NB4 (cell line): ENCODE measurements at regions not wholly inside any gene's neighbourhood (a gene's known extent, or its start where the extent isn't known, plus 50 kb on each side); places are given as distances from the start of the nearest gene placed in this dataset.

ENCODE experiments used
- DNase-seq: peaks from one replicate; pipeline ENCODE4 v3.0.0; 2010; ENCODE audit warnings: low read depth
- H3K4me3 ChIP-seq: one replicate; pipeline ENCODE4 v1.5.1; 2011; ENCODE audit warnings: mild to moderate bottlenecking, low read depth, low read length, moderate library complexity
- MYC ChIP-seq: IDR thresholded peaks from 2 replicates; pipeline ENCODE4 v1.6.1; 2011; ENCODE audit warnings: low read depth, low read length
- POLR2A ChIP-seq: IDR thresholded peaks from 2 replicates; pipeline ENCODE4 v1.6.1; 2011; ENCODE audit warnings: mild to moderate bottlenecking; ENCODE audit not compliant: insufficient read length; ENCODE audit errors: extremely low read depth
- TF ChIP-seq, protein P1 (sequence below): IDR thresholded peaks from one replicate; pipeline ENCODE4 v1.5.1; 2012; ENCODE audit warnings: low read depth, low read length
- TF ChIP-seq, protein P2 (sequence below): IDR thresholded peaks from 2 replicates; pipeline ENCODE4 v1.6.1; 2011; ENCODE audit warnings: low read depth, low read length

GRCh38 chr20:11204926-11205768 lies 531.3 kb upstream of the JAG1 start:
- H3K4me3 ChIP-seq: no peak overlapping the region
- DNase-seq: peak; percentile 77
- TF ChIP-seq, protein P1, sequence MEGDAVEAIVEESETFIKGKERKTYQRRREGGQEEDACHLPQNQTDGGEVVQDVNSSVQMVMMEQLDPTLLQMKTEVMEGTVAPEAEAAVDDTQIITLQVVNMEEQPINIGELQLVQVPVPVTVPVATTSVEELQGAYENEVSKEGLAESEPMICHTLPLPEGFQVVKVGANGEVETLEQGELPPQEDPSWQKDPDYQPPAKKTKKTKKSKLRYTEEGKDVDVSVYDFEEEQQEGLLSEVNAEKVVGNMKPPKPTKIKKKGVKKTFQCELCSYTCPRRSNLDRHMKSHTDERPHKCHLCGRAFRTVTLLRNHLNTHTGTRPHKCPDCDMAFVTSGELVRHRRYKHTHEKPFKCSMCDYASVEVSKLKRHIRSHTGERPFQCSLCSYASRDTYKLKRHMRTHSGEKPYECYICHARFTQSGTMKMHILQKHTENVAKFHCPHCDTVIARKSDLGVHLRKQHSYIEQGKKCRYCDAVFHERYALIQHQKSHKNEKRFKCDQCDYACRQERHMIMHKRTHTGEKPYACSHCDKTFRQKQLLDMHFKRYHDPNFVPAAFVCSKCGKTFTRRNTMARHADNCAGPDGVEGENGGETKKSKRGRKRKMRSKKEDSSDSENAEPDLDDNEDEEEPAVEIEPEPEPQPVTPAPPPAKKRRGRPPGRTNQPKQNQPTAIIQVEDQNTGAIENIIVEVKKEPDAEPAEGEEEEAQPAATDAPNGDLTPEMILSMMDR: peak; percentile 97
- no peak for TF ChIP-seq POLR2A
- no peak for TF ChIP-seq MYC
- TF ChIP-seq, protein P2, sequence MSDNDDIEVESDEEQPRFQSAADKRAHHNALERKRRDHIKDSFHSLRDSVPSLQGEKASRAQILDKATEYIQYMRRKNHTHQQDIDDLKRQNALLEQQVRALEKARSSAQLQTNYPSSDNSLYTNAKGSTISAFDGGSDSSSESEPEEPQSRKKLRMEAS: no peak

- DNase-seq: no peak
- TF ChIP-seq, protein P1: no peak
- TF ChIP-seq, protein P2: no peak
- no peak for TF ChIP-seq POLR2A
- no peak for TF ChIP-seq MYC
- no peak overlapping the region for H3K4me3 ChIP-seq
Measured at GRCh38 chr20:11205769-11206362, 532.1 kb upstream of the JAG1 start.

GRCh38 chr20:11207749-11208502 lies 534.1 kb upstream of the JAG1 start:
- no peak for DNase-seq
- H3K4me3 ChIP-seq: no peak overlapping the region
- TF ChIP-seq, protein P2: no peak
- TF ChIP-seq POLR2A: no peak
- no peak for TF ChIP-seq MYC
- TF ChIP-seq, protein P1: no peak

DNA sequence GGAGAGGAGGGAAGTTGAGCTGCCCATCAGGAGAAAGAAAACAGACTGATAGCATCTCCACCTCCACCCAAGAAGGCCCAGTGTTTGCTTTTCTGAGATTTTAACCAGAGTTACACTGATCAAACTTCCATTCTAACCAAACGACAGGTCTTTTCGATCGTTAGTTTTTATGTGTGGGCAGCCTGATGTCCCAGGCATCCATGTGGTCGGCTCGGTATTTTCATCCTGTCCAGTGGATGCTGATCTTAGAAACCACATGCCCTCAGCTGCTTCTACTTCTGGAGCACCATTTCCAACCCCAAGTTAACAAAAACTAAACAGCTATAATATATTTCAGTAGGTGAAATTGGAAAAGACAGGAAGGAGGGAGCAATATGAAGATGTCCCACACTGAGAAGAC lies 536.8 kb upstream of the JAG1 start:
- no peak overlapping the region for H3K4me3 ChIP-seq
- TF ChIP-seq, protein P2: no peak
- no peak for DNase-seq

- no peak for DNase-seq
- no peak overlapping the region for H3K4me3 ChIP-seq
- TF ChIP-seq, protein P1: no peak
- TF ChIP-seq MYC (no peak), POLR2A (no peak)
- TF ChIP-seq, protein P2: no peak
Measured at GRCh38 chr20:11212272-11212671, 538.5 kb upstream of the JAG1 start.

DNA sequence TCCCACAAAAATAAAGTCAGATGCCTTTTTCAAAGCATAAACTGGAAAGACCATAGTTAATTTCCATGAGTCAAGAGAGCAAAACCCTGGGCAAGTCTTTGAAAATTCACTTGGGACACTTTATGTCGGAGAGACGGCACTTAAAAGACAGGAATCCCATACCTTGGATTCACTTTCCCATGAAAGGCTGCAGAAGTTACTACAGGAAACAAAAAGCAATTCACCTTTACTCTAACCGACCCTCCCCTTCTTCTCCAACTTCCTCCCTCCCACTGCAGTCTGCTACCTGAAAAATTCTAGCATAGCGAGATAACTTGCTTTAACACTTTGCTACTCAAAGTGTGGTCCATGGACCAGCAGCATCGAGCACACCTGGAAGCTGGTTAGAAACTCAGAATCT lies 539.1 kb upstream of the JAG1 start:
- TF ChIP-seq POLR2A (no peak), MYC (no peak)
- TF ChIP-seq, protein P1: no peak
- TF ChIP-seq, protein P2: no peak
- no peak overlapping the region for H3K4me3 ChIP-seq
- DNase-seq: no peak
